ENCODE measurements at regions not wholly inside any gene's neighbourhood (a gene's known extent, or its start where the extent isn't known, plus 50 kb on each side); places are given as distances from the start of the nearest gene placed in this dataset.

GRCh38 chr12:90060031-90060430 is 351.4 kb upstream of the ATP2B1 start:
- TF ChIP-seq CTCF (IDR thresholded peaks at IDR 0.05; ENCODE audit: low read length), result no peak
- no peak for TF ChIP-seq EZH2 (optimal IDR thresholded peaks at IDR 0.05; ENCODE audit: low read depth, low read length)
